CD4-positive, alpha-beta T cell treated with Interleukin-6 for 4 hours (primary cell): ENCODE measurements at regions not wholly inside any gene's neighbourhood (a gene's known extent, or its start where the extent isn't known, plus 50 kb on each side); places are given as distances from the start of the nearest gene placed in this dataset.

ENCODE experiments used
- DNase-seq: peaks from one replicate; pipeline ENCODE4 v3.0.0-alpha.2; 2020; ENCODE audit warnings: mixed read lengths

GRCh38 chr2:19711470-19712372, 190.1 kb downstream of the TTC32 start:
- no peak for DNase-seq

DNA sequence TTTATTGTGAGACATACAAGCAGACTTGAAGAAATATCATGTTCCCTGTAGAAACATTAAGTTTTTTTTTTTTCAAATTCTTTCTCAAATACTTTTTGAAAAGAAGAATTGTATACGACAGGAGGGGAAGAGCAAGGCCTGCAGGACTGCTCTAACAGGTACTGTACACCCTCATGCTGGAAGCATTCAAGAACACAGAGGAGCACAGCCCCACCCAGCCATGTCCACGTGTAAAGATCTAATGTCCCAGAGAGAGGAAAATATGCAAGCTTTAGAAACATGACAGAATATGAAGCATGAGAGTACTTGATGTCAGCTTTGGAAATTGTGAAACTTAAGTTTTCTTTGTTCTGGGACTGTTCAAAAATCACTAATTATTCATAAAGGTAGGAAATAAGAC, 191.6 kb downstream of the TTC32 start:
- no peak for DNase-seq

GRCh38 chr2:19709553-19709952, 192.2 kb downstream of the TTC32 start:
- no peak for DNase-seq

DNA sequence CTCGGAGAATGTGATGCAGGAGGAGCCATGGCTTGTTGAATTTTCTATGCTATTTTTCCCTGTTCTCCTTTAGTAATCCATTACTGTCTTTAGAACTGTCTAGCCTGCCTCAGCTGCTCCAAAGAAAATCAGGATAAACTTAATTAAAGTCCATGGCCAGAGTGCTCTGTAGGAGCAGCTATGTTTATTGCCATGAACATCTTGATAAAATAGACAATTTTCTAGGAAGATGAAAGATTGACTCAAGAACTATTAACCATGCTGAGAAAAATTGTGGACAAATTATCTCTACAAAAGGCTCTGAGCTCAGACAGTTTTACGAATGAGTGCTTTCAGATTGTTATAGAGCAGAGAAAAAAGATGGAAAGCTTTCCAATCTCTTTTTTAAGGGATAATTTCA, 193.0 kb downstream of the TTC32 start:
- DNase-seq, result no peak

DNA sequence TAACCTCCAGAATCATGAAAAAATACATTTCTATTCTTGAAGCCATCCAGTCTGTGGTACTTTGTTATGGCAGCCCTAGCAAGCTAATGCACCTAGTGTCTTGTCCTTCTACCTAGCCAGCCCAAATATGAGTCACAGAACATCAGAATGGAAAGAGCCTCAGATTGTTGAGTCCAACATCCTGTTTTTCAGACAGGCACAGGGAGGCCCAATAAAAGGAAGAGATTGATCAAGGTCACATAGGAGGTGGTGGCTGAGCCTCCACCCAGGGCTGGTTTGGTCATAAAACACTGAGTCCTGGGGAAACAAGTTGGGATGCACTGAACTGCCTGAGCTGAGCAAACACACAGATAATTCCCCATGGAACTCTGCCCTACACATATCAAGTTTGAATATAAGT, 195.5 kb downstream of the TTC32 start:
- no peak for DNase-seq

DNA sequence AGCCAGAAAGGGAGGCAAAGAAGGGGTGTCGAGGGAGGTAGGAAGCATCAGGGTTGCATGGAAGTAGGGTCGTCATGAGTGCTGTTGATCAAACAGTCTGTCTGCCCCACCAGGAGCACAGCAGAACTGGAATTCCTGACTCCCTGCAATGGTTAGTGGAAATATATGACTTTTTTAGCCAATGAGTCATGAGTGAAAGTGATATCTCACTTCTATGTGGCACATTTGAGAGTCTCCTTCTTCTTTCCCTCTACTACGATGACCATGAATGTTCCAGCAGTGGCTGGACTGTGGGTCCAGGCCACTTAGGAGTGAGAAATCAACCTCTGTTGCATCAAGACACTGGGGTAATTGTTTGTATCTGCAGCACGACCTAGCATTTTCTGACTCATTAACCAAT, 199.5 kb downstream of the TTC32 start:
- DNase-seq, result no peak

DNA sequence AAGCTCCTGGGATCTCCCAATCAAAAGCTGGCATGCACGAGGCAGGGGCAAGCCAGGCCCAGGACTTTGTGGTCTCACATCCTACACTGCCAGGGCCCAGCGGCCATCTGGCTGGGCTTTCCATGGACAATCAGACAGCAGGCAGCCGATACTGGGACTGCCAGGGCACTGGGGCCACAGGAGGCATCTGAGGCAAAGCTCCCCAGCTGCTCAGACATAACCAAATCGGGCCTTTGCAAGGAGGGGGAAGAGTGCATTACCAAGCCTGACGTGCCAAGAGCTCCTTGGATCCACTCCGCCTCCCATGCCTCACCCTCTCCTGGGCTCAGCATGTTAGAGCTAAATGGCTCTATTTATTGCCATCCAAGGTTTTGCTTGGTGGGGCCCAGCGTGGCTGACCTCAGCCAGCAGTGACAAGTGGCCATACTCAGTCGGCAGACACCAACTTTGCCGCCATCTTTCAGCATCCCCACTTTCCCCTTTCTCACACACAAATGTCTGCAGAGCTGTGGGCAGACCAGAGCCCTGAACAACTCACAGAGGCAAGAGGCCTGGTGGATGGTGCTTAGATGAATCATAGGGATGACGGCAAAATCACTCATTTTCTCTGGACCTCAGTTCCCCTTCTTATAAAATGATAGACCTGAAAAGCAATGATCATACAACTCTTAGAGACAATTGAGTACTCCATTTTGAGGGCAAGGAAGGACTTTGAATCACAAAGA, 200.8 kb downstream of the TTC32 start:
- DNase-seq, result no peak

- DNase-seq, result no peak
Observed at GRCh38 chr2:19697131-19697530, 204.7 kb downstream of the TTC32 start.

DNA sequence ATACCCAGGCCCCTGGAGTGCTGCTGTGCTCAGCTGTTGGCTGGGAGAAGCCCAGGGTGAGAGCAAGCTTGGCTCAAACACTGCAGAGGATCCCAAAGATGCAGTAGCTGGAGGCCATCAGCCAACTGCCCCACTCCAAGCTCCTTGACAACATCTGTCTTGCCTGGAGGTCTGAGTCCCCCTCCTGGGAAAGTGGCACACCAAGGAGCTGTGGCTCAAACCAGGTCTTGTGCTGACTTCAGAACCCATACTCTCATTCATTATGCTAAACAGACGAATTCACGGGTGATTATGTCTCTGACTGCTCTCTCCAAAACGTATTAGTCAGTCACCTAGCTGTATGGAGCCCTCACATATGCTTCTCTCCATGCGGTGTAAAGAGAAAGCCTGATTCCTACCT, 206.1 kb downstream of the TTC32 start:
- DNase-seq, result no peak

DNA sequence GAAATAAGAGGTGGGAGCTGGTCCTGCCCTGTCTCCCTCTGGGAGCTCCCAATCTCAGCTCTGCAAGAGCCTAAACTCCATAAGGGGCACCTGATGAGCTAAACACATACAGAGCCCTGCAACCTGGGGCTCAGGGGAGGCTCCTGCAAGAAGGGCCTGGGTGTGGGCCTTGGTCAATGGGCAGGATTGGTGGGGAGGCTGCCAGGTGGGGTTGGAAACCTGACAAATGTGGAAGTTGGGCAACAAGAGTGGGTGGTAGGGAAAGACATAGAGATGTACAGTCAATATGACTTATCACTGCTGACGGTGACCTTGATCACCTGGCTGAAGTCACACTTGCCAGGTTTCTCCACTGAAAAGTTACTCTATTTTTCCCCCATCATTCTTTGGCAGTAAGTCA, 209.9 kb downstream of the TTC32 start:
- DNase-seq, result no peak

- DNase-seq, result no peak
Observed at GRCh38 chr2:19690429-19690828, 211.4 kb downstream of the TTC32 start.

- DNase-seq, result no peak
Observed at GRCh38 chr2:19689646-19690168, 212.1 kb downstream of the TTC32 start.

GRCh38 chr2:19688059-19688458, 213.7 kb downstream of the TTC32 start:
- no peak for DNase-seq

DNA sequence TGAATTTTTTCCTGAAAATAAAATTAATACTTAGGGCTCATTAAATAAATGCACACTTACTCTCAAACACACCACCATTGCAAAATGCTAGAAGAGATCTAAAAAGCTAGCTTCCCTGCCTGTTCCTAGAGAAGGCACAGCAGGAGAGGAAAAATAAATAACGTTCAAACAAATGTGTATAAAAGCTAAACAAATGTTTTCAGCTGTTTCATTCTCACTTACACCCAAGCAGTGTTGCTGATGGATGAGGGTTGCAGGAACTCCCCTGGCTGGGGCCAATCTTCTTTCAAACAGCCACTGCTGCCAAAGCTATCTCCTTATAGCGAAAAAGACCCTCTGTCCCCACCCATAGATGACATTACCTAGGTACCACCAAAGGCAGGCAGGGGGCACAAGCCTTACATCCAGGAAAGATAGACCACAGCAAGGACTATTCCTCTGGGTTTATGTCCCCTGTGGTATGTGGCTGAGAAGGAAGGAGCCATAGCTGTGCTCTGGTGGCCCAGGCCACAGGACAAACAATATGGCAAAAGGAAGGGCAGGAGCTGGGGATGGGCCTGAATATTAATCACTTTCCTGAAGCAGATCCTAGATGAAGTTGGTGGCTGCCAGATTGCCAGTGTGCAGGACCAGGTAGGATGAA, 214.6 kb downstream of the TTC32 start:
- DNase-seq, result no peak

- no peak for DNase-seq
Observed at GRCh38 chr2:19686439-19686838, 215.3 kb downstream of the TTC32 start.

DNA sequence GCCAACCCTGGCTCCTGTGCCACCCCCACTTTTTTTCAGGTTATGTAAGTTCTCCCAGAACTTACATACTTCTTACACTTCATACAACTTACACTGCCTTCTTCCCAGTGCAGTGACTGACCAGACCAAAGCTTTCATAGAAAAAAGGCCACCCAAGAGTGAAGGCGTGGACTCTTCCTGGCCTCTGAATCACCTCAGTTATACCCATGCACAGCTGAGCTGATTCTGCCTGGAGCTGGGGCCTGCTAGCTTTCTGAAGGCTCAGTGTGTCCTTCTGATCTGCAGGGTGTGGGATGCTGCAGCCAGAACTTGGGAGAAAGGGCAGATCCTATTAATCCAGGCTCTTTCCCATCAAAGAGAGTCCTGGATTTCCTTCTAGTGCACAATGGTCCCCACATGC, 216.1 kb downstream of the TTC32 start:
- DNase-seq, result no peak

- DNase-seq, result no peak
Observed at GRCh38 chr2:19684516-19684915, 217.3 kb downstream of the TTC32 start.

DNA sequence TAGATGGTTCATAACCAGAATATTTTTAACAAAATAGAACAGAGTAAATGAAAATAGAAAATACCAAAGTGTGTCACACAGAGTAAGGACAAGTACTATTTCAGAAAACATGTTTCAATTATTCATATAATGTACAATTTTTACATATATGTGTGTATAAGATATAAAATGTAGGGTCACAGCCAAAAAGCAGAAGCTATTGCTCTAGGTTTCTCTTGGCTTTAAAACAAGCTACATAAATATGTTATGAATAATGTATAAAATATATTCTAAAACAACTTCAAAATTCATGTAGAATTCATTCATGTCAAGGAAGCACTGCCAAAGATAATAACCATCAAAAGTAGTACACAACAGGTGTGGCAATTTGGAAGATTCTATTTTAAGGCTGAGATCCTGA, 218.2 kb downstream of the TTC32 start:
- no peak for DNase-seq

- DNase-seq, result no peak
Observed at GRCh38 chr2:19682493-19682892, 219.3 kb downstream of the TTC32 start.

DNA sequence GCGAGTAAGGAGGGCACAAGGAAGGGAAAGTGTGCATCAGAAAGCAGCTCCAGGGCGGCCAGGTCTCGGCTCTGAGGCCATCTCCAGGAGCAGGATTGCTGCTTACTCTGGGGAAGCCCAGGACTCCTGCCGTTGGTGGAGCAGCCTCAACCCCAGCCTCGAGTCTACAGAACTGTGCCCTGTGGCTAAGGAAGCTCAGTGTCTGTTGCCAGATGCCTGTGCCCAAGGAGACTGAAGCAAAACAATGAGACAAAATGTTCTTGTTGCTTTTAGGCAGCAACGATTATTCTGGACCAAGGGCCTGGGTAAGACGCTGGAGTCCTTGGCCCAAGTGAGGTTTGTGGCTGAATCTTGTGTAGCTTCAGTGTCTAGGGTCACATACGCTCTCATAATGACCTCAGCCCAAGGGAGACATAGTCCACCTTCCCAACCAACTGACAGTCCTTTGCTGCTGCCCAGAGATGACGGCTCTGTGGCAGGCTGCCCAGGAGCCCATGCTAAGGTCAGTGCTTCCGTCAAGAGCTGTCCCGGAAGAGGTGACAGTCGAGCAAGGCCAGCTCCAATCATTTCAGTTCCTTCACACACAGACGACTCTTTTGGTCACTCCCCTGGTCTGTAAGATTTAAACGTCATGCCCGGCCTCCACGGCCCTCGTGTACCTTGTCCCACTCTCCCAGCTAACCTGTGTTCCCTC, 223.8 kb downstream of the TTC32 start:
- no peak for DNase-seq

DNA sequence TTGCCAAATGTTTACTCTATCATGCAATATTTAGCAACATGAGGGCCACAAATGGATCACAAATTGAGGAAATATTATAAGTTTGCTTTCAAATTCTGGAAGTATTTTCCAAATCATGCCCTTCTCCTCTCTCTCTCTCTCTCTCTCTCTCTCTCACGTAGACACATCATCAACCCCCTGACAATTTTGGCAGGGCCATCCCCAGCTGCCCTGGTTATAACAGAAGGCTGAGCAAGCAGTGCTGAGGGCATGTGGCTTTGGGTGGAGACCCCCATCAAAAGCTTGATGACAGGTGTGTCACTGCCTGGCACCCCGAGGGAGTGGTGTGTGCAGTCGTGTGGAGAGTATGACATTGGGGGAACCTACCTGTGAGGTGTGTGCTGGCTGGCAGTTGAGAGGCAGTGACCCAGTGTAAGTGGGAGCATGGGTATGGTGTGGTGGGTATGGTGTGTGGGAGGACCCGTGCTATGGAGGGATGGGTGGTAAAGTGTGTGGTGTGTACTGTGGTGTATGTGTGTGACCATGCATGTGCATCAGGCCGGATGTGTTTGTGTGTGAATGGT, 224.5 kb downstream of the TTC32 start:
- no peak for DNase-seq

- no peak for DNase-seq
Observed at GRCh38 chr2:19676770-19677169, 225.0 kb downstream of the TTC32 start.
